ENCODE measurements at regions not wholly inside any gene's neighbourhood (a gene's known extent, or its start where the extent isn't known, plus 50 kb on each side); places are given as distances from the start of the nearest gene placed in this dataset.
A peak's percentile ranks its signal among the peaks of the same experiment; 100 is the strongest.

DNA sequence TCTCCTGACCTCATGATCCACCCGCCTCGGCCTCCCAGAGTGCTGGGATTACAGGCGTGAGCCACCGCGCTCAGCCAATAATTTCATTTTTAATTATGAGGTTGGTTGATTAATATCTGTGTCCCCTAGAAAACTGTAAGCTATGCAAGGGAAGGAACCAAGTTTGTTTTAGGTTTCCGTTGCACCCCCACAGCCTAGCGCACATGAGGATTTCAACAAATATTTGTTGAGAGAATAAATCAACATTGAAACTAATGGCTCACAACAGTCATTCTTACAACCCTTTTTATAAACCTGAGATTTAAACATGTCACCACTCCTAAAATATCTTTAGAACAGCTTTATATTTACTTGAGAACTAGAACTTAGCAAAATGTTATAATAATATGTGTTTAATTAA, 114.0 kb upstream of the CARMIL1 start:
- Mint-ChIP-seq H3K9me3 (peaks cover 4% of the 10 kb centered on the region), H3K27ac (peak overlapping the region; percentile 34), H3K27me3 (peaks cover 2% of the 10 kb centered on the region), H3K4me3 (peak overlapping the region; percentile 26), H3K4me1 (ENCODE audit: low read depth) (peaks cover 36% of the 10 kb centered on the region), H3K36me3 (ENCODE audit: low read depth) (peaks cover 9% of the 10 kb centered on the region)
- POLR2A ChIA-PET: interaction anchor here (0.6 kb wide), 1 partner anchor 803 kb away, joined by 3 read pairs; no protein-coding TSS in a partner anchor
- intact Hi-C loops (cut with micrococcal nuclease): no loop called here
- DNase-seq (no peak), ATAC-seq (no peak)
- TF ChIP-seq, protein P1, sequence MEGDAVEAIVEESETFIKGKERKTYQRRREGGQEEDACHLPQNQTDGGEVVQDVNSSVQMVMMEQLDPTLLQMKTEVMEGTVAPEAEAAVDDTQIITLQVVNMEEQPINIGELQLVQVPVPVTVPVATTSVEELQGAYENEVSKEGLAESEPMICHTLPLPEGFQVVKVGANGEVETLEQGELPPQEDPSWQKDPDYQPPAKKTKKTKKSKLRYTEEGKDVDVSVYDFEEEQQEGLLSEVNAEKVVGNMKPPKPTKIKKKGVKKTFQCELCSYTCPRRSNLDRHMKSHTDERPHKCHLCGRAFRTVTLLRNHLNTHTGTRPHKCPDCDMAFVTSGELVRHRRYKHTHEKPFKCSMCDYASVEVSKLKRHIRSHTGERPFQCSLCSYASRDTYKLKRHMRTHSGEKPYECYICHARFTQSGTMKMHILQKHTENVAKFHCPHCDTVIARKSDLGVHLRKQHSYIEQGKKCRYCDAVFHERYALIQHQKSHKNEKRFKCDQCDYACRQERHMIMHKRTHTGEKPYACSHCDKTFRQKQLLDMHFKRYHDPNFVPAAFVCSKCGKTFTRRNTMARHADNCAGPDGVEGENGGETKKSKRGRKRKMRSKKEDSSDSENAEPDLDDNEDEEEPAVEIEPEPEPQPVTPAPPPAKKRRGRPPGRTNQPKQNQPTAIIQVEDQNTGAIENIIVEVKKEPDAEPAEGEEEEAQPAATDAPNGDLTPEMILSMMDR (IDR thresholded peaks at IDR 0.05): no peak
- CTCF ChIA-PET: interaction anchor here (0.8 to 1.7 kb wide), 3 partner anchors 9 to 101 kb away, joined by 3 to 4 read pairs (median 3); no protein-coding TSS in a partner anchor

DNA sequence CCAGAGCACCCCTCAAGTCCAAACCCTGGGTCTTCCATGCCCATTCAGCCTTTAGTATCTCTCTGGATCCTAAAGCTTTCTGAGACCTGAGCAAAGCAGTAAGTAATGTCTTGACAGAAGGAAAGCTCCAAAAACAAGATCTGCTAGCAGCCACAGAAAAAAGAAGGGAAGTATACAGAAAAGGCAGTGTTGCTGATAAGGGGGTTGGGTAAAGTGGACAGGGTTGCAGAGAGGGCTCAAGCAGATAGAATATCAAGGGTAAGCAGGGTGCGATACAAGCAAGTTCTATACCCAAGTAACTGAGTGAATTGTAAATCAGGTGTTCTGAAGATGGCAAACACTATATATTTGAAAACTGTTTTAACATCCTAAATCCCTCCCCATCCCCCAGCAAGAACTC, 113.4 kb upstream of the CARMIL1 start:
- intact Hi-C loops (cut with micrococcal nuclease): no loop called here
- peaks cover 41% of the 10 kb centered on the region for H3K4me1 Mint-ChIP-seq (ENCODE audit: low read depth)
- peaks cover 3% of the 10 kb centered on the region for H3K9me3 Mint-ChIP-seq
- TF ChIP-seq, protein P1 (IDR thresholded peaks at IDR 0.05): no peak
- DNase-seq: no peak
- peak overlapping the region; percentile 40 for H3K4me3 Mint-ChIP-seq
- H3K36me3 Mint-ChIP-seq (ENCODE audit: low read depth): peaks cover 9% of the 10 kb centered on the region
- POLR2A ChIA-PET: interaction anchor here (0.6 to 1.8 kb wide), 2 partner anchors 28 to 802 kb away, joined by 3 to 5 read pairs; no protein-coding TSS in a partner anchor
- CTCF ChIA-PET: interaction anchor here (0.8 to 1.7 kb wide), 3 partner anchors 9 to 100 kb away, joined by 3 to 4 read pairs (median 3); no protein-coding TSS in a partner anchor
- peak overlapping the region; percentile 1 for H3K27ac Mint-ChIP-seq
- ATAC-seq: no peak
- peaks cover 2% of the 10 kb centered on the region for H3K27me3 Mint-ChIP-seq

DNA sequence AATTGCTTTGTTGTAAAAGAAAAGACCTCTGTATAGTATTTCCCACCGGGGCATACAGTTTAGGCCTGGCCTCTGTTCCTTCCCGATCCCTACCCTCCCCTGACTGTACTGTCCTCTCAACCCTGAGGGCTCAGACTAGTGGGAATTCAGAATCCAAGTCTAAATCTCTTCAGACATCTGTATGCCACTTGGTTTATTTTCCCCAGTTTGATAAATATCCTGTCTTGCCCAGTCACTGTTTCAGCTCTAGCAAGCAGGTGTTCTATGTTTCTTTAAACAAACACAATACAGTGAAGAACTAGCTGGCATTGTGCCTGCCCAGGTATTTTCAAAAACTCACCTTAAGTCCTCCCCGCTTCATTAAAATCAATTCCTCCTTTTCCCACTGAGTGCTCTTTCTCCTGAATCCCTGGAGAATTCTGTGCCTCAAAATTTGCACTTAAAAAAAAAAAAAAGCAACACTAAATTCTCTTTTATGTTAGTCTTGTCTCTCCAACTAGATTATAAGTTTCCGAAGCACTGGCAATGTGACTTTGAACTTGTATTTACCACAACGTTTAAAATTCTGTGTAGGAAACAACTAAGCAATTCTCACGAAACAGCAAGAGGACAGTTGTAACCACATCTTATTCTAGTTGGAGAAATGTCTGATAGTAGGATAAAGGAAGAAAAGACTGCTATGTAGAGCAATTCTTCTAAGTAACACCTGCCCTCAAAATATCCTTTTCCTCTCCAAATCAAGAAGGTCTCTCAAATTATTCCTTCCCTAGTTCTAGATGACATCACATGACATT, 112.0 kb upstream of the CARMIL1 start:
- Mint-ChIP-seq H3K27me3 (peaks cover 2% of the 10 kb centered on the region), H3K36me3 (ENCODE audit: low read depth) (peaks cover 9% of the 10 kb centered on the region), H3K9me3 (peaks cover 3% of the 10 kb centered on the region), H3K4me3 (no peak overlapping the region), H3K4me1 (ENCODE audit: low read depth) (peaks cover 51% of the 10 kb centered on the region), H3K27ac (no peak overlapping the region)
- ATAC-seq (no peak), DNase-seq (no peak)
- ChIA-PET POLR2A (interaction anchor here (1.8 kb wide), 1 partner anchor 29 kb away, joined by 5 read pairs; no protein-coding TSS in a partner anchor), CTCF (no interaction called here)
- intact Hi-C loops (cut with micrococcal nuclease): no loop called here
- TF ChIP-seq, protein P1 (IDR thresholded peaks at IDR 0.05): no peak

DNA sequence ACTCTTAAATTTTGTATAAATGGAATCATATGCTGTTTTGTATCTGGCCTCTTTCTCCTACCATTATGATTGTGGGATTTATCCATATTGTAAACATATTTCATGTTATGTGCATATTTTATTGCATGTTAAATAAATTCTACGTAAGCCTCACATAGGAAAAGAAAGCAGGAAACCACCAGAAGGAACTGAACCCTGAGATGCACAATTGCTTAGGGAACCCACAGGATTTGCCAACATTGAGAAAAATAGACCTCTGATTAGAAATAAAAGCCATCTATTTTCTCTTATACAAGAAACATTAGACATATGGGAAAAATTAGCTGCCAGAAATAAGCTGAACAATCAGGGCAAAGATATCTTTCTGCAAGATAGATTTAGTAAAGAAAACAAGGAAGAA, 111.2 kb upstream of the CARMIL1 start:
- ChIA-PET POLR2A (no interaction called here), CTCF (no interaction called here)
- peaks cover 9% of the 10 kb centered on the region for H3K36me3 Mint-ChIP-seq (ENCODE audit: low read depth)
- no peak for ATAC-seq
- H3K9me3 Mint-ChIP-seq: peaks cover 3% of the 10 kb centered on the region
- no peak overlapping the region for H3K4me3 Mint-ChIP-seq
- no peak for DNase-seq
- peaks cover 55% of the 10 kb centered on the region for H3K4me1 Mint-ChIP-seq (ENCODE audit: low read depth)
- H3K27me3 Mint-ChIP-seq: peaks cover 4% of the 10 kb centered on the region
- no peak overlapping the region for H3K27ac Mint-ChIP-seq
- intact Hi-C loops (cut with micrococcal nuclease): no loop called here
- TF ChIP-seq, protein P1 (IDR thresholded peaks at IDR 0.05): no peak

DNA sequence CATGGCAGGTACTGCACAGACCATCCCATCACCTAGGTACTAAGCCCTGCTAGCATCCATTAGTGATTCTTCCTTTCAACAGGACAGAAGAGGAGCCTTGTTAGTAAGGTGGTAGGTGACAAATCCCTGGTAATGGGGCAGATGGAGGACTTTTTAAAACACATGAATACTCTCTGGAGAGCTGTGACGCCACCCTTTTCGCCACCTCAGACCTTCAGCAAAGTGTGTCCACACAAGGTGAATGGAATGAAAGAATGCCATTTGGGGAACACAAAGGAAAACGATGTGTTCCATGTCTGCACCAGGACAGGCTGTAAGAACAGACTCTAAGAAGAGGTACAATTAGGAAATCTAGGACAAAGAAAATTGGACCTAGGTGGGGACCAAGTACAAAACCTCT, 110.5 kb upstream of the CARMIL1 start:
- intact Hi-C loops (cut with micrococcal nuclease): no loop called here
- Mint-ChIP-seq H3K4me1 (ENCODE audit: low read depth) (peaks cover 61% of the 10 kb centered on the region), H3K9me3 (peaks cover 3% of the 10 kb centered on the region), H3K27me3 (peaks cover 4% of the 10 kb centered on the region), H3K27ac (no peak overlapping the region), H3K36me3 (ENCODE audit: low read depth) (peaks cover 8% of the 10 kb centered on the region), H3K4me3 (no peak overlapping the region)
- ATAC-seq (no peak), DNase-seq (no peak)
- CTCF ChIA-PET: no interaction called here
- POLR2A ChIA-PET: no interaction called here
- TF ChIP-seq, protein P1 (IDR thresholded peaks at IDR 0.05): no peak

Measured in activated CD8-positive, alpha-beta T cell treated with anti-CD3 and anti-CD28 coated beads for 36 hours (primary cell).